ENCODE measurements at regions not wholly inside any gene's neighbourhood (a gene's known extent, or its start where the extent isn't known, plus 50 kb on each side); places are given as distances from the start of the nearest gene placed in this dataset.

DNA sequence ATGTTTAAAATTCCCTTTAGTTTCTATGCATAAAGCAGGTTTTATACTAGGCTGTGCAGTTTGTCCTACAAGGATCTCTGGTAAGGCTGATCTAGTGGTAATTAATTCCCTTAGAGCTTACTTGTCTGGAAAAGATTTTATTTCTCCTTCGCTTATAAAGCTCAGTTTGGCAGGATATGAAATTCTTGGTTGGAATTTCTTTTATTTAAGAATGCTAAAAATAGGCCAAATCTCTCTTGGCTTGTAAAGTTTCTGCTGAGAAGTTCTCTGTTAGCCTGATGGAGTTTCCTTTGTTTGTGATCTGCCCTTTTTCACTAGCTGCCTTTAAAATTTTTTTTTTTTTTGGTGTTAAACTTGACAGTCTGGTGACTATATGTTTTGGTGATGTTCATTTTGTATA, 237.1 kb upstream of the TLE4 start:
- no peak for TF ChIP-seq EP300 (IDR thresholded peaks at IDR 0.05)
- no peak for TF ChIP-seq POLR2A (IDR thresholded peaks at IDR 0.05)
- no peak for TF ChIP-seq POLR2AphosphoS5 (IDR thresholded peaks at IDR 0.05)
- WGBS, 5 donors, result 74 to 94% (median 80%) methylated on average over 1 of the region's 1 CpG
- Histone ChIP-seq H3K4me1 (no peaks in the 10 kb centered on the region), H3K9me3 (peaks cover 0 to 23% (median 17%) of the 10 kb centered on the region in 4 donors), H3K36me3 (no peaks in the 10 kb centered on the region), H3K27ac (no peak overlapping the region), H3K27me3 (no peaks in the 10 kb centered on the region), H3K4me3 (no peak overlapping the region)
- intact Hi-C loops (cut with DNase I; ENCODE audit: low total_unique reads), result no loop called here
- no peak for DNase-seq

DNA sequence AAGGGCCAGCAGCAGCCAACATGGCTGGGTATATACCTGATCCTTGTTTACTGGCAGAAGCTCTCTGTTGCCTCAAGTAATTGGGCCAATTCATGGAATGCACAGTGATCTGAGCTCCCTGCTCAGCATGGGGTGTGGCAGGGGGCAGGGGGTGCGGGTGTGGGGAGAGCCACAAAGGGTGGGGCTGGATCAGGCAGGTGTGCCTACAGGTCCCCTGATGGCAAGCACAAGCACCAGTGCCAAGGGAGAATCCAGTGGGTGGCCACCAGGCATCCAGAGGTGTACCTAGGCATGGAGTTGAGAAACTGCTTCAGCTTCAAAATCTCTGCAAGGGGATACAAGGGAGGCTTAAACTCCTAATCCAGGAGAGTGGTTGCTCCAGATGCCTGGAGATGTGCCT, 235.8 kb upstream of the TLE4 start:
- no peak for DNase-seq
- H3K4me3 ChIP-seq, result no peak overlapping the region
- peaks cover 0 to 23% (median 17%) of the 10 kb centered on the region in 4 donors for H3K9me3 ChIP-seq
- TF ChIP-seq POLR2A (IDR thresholded peaks at IDR 0.05) (no peak), POLR2AphosphoS5 (IDR thresholded peaks at IDR 0.05) (no peak), EP300 (IDR thresholded peaks at IDR 0.05) (no peak)
- TF ChIP-seq, protein P1, sequence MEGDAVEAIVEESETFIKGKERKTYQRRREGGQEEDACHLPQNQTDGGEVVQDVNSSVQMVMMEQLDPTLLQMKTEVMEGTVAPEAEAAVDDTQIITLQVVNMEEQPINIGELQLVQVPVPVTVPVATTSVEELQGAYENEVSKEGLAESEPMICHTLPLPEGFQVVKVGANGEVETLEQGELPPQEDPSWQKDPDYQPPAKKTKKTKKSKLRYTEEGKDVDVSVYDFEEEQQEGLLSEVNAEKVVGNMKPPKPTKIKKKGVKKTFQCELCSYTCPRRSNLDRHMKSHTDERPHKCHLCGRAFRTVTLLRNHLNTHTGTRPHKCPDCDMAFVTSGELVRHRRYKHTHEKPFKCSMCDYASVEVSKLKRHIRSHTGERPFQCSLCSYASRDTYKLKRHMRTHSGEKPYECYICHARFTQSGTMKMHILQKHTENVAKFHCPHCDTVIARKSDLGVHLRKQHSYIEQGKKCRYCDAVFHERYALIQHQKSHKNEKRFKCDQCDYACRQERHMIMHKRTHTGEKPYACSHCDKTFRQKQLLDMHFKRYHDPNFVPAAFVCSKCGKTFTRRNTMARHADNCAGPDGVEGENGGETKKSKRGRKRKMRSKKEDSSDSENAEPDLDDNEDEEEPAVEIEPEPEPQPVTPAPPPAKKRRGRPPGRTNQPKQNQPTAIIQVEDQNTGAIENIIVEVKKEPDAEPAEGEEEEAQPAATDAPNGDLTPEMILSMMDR (IDR thresholded peaks at IDR 0.05), result no peak
- H3K4me1 ChIP-seq, result no peaks in the 10 kb centered on the region
- H3K27me3 ChIP-seq, result no peaks in the 10 kb centered on the region
- no peaks in the 10 kb centered on the region for H3K36me3 ChIP-seq
- intact Hi-C loops (cut with DNase I; ENCODE audit: low total_unique reads), result no loop called here
- 85 to 95% (median 89%) methylated on average over 1 of the region's 1 CpG for WGBS, 5 donors
- H3K27ac ChIP-seq, result no peak overlapping the region

DNA sequence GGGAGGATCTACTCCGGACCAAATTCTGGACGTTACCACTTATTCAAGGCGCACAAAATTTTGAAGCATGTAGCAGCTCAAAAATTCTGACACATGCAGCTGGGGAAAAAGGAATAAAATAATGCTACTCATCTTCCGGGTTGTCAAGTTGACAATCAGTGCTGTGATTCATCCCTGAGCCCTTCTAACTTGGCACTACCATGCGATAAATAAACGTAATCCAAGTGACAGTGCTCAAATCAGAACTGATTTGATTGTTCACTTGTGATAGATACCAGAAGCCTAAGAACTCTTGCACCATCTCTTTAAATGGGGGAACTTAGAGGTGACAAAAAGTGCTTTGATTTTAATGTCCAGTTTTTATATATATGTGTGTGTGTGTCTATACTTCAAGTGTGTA, 230.2 kb upstream of the TLE4 start:
- intact Hi-C loops (cut with DNase I; ENCODE audit: low total_unique reads), result no loop called here
- WGBS, 5 donors, result 85 to 92% (median 90%) methylated on average over 6 of the region's 6 CpGs
- DNase-seq, result no peak
- Histone ChIP-seq H3K27me3 (no peaks in the 10 kb centered on the region), H3K9me3 (peaks cover 0 to 13% (median 7%) of the 10 kb centered on the region in 4 donors), H3K27ac (no peak overlapping the region), H3K4me1 (no peaks in the 10 kb centered on the region), H3K4me3 (no peak overlapping the region), H3K36me3 (no peaks in the 10 kb centered on the region)
- TF ChIP-seq, protein P1 (IDR thresholded peaks at IDR 0.05), result no peak
- TF ChIP-seq POLR2AphosphoS5 (IDR thresholded peaks at IDR 0.05), result no peak
- no peak for TF ChIP-seq EP300 (IDR thresholded peaks at IDR 0.05)
- TF ChIP-seq POLR2A (IDR thresholded peaks at IDR 0.05), result no peak

GRCh38 chr9:79346350-79347020, 225.3 kb upstream of the TLE4 start:
- H3K27ac ChIP-seq, result no peak overlapping the region
- intact Hi-C loops (cut with DNase I; ENCODE audit: low total_unique reads), result no loop called here
- no peaks in the 10 kb centered on the region for H3K36me3 ChIP-seq
- TF ChIP-seq POLR2AphosphoS5 (IDR thresholded peaks at IDR 0.05) (no peak), POLR2A (IDR thresholded peaks at IDR 0.05) (no peak)
- H3K4me1 ChIP-seq, result no peaks in the 10 kb centered on the region
- WGBS, 5 donors, result 15 to 39% (median 25%) methylated on average over 3 of the region's 3 CpGs
- DNase-seq, result no peak
- no peaks in the 10 kb centered on the region for H3K9me3 ChIP-seq
- H3K4me3 ChIP-seq, result no peak overlapping the region
- H3K27me3 ChIP-seq, result no peaks in the 10 kb centered on the region

- no peak overlapping the region for H3K4me3 ChIP-seq
- no peak for DNase-seq
- no peak overlapping the region for H3K27ac ChIP-seq
- WGBS, 5 donors, result 72 to 84% (median 78%) methylated on average over 3 of the region's 3 CpGs
- TF ChIP-seq POLR2AphosphoS5 (IDR thresholded peaks at IDR 0.05), result no peak
- no peak for TF ChIP-seq EP300 (IDR thresholded peaks at IDR 0.05)
- TF ChIP-seq, protein P1 (IDR thresholded peaks at IDR 0.05), result no peak
- TF ChIP-seq POLR2A (IDR thresholded peaks at IDR 0.05), result no peak
- intact Hi-C loops (cut with DNase I; ENCODE audit: low total_unique reads), result no loop called here
- no peaks in the 10 kb centered on the region for H3K36me3 ChIP-seq
- no peaks in the 10 kb centered on the region for H3K9me3 ChIP-seq
- no peaks in the 10 kb centered on the region for H3K27me3 ChIP-seq
- H3K4me1 ChIP-seq, result peaks cover 0 to 8% (median 0%) of the 10 kb centered on the region in 4 donors
Measured at GRCh38 chr9:79352322-79352721, 219.4 kb upstream of the TLE4 start.

All from stomach (tissue), 8 donors.